Activated CD4-positive, CD25-positive, alpha-beta regulatory T cell treated with anti-CD3 and anti-CD28 coated beads, Interleukin-2, amount 50 U/mL, for 16 hours (primary cell): ENCODE measurements at regions not wholly inside any gene's neighbourhood (a gene's known extent, or its start where the extent isn't known, plus 50 kb on each side); places are given as distances from the start of the nearest gene placed in this dataset.

Experiments
- DNase-seq: peaks from one replicate; pipeline ENCODE4 v3.0.0-alpha.2; 2020; ENCODE audit warnings: low read depth, low spot score

- DNase-seq, result no peak
Measured at GRCh38 chrX:38989076-38989475, 187.8 kb downstream of the MID1IP1 start.

DNA sequence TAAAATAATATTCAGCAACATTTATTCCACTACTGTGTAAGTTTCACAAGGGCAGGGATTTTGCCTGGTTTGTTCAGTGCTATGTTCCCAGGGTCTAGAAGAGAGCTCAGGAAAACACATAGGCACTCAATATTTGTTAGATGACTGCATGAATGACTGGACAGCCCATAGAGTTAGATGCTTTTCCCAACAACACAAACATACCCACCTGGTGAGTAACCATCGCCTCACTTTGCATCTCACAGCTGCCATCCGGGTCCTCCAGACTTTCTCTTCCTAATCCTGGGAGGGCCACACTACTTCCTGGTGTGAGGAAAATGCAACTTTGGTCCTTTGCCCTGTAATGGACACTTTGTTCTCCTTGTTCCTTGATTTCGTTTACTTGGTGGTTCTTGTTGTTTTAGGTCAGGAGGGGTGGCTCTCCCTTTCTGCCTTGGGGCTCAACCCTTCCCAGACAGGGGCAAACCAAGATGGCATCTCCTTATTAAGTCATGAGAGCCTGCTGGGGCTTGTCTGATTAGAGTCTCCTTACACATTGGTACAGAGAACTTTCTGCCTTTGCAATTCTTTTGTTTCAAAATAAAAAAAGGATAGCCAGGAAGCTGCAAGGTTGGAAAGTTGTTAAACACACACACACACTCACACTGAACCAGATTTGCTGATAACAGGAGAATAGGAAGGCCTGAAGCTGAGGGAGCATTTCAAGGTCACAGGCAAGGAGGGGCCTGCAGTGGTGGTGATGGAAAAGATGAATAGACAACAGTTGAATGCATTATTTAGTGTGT is 190.6 kb downstream of the MID1IP1 start:
- no peak for DNase-seq

GRCh38 chrX:38992441-38993096 is 191.3 kb downstream of the MID1IP1 start:
- no peak for DNase-seq

DNA sequence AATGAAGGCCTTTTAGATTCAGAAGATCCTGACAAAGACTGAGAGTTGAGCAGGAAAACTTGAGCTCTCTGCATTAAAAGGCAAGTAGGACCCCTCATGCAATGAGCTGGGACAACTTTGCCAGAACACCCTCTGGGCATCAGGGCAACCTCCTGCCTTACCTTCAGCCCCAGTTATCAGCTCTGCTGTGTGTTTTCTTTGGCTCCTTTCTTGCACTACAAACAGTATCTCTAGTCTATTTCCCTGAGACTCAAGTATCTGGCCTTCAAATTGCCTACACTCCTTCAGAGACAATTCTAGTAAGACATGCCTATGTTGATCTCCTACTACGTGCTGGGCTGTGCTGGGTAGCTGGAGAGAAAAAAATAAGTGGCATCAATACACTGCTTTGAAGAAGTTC is 192.2 kb downstream of the MID1IP1 start:
- DNase-seq, result no peak

DNA sequence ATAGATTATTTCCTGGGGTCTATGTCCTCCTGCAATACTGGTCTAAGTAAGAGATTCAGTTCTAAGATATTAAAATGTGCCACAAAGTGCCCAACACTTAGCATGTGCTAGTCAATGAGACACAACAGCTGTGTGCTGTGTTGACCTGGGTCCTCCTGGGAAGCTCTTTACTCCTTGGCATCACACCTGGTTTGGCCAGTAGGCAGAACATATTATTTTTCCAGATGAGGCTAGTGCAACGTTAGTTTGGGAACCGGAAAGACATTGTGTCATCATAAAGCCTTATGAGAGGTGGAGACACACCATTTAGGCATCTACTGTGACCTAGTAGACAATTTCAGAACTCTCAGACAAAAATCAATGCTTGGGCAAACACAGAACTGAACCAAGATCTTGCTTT is 197.8 kb downstream of the MID1IP1 start:
- no peak for DNase-seq

DNA sequence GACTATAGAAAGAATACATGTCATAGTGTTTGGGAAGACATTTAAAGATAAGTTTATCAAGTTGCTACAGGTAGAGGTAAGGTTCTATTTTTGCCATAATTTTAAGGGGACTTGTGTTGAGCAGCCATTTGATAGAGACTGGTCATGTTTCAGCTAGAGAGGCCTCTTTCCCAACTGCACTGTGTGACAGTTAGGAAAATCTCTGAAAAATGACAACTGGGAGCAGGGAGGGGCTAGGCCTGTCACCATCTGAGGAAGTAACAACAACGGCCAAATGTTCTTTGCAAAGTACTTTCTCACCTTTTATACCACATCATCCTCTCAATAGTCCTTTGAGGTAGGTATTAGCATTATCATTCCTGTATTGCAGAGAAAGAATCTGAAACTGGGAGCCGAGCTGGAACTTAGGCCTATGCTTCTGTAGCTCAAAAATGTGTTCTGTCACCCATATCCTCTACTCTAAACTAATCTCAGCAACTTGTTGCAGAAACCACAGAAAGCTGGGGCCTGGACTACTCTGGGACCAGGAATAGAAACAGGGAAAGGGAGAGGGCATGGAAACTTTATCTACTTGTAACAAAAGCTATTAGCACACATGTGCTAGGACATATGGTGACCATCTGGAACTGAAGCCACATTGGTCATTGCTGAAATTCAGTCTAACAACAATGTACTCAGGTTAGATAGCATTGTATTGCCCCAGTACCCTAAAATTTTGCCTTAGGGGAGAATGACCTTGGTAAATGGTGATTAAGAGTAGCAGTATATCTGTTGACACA is 198.9 kb downstream of the MID1IP1 start:
- no peak for DNase-seq

DNA sequence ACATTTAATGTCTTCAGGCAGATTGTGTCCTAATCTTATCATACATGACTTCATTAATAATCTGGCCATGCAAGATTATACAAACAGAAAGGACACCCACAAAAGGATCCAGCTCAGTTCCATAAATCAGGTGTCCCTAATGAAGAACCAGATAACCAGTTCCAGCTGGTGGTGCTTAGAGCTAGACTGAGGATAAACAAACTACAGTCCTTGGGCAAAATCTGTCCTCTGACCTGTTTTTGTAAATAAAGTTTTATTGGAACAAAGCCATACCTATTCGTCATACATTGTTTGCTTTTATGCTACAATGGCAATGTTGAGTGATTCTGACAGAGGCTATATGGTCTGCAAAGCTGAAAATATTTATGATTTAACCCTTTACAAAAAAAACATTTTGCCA is 199.5 kb downstream of the MID1IP1 start:
- DNase-seq, result no peak

GRCh38 chrX:39002466-39002865 is 201.2 kb downstream of the MID1IP1 start:
- DNase-seq, result no peak

DNA sequence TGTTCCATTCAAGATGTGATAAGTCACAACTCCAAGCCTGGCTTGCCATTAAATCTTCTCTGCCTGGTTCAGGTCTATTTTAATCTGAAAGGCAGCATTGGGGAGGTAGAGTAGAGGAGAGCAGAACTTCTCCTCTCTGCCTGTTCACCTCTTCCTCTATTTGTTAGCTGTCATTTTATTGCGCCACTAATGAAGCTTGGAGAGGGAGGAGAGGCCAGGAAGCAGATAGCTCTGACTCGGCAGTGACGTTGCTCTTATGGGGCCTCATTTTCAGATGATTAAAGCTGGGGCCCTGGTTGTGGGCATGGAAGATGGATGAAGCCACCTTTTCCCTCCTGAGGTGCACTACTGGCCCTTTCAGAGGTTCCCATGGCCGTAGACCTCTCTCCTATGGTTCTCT is 207.3 kb downstream of the MID1IP1 start:
- no peak for DNase-seq

GRCh38 chrX:39011454-39012221 is 210.4 kb downstream of the MID1IP1 start:
- no peak for DNase-seq

- DNase-seq, result no peak
Measured at GRCh38 chrX:39012621-39013111, 211.4 kb downstream of the MID1IP1 start.

DNA sequence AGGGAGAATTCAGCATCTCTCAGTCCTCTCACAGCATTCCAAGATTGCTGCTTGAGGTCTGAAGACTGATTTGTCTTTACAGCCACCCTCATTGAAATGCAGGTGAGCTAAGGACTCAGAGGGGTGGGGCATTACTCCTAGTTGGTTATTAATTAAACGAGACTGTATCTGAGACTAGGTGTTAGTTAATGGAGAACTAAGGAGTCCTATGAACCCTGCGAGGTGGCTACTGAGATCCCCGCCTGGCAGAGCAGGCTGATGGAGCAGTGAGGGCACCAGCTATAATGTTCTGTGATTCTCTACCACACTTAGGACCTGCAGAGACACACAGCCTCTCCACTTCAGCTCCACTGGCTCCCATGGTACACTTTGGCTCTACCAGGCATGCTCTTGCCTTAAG is 215.3 kb downstream of the MID1IP1 start:
- no peak for DNase-seq

- no peak for DNase-seq
Measured at GRCh38 chrX:39017077-39017476, 215.8 kb downstream of the MID1IP1 start.

- no peak for DNase-seq
Measured at GRCh38 chrX:39017716-39018115, 216.5 kb downstream of the MID1IP1 start.

- DNase-seq, result no peak
Measured at GRCh38 chrX:39018541-39018940, 217.3 kb downstream of the MID1IP1 start.

DNA sequence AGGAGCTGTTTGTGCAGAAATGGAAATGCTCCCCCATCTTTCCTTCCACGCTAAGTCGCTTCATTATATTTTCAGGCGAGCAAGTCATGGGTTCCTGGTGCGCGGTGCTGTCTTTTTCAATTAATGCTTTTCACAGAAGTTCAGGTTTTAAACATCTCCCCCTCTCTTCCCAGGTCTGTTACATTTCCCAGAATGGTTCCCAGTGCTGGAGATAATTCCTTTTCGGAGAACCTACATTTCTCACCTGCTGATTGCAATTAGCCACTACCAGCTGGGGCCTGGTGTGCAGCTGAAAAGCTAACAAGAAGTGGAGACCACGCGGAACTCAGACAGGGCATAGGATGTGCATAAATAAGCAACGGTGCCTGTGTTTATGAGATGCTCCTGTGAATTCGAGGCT is 217.8 kb downstream of the MID1IP1 start:
- no peak for DNase-seq

DNA sequence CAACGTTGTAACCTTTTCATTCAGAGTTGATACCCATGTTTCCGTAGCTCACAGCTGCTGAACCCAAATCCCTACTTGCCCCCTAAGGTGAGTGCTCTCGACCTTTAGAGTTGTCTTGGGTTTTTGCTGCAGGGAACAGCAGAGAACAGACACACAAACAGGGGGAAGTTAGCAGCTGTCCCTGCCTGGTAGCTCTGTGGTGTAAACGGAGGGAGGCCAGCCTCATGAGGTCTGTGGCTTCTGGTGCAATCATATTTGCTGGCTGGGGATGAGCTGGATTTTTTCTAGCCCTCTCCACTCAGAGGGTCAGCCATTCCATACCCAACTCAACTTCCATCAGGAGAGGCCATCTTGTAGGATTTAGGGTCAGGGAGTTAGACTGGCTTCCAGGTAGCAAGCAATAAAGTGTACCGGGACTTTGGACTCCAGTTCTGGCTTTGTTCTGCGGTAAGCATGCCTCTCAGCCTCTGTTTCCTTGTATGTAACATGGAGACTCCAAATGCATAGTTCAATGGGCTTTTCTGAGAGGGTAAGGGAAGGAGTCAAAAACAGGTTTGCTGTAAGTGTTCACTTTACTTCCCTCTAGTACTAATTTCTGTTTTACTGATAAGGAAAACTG is 218.9 kb downstream of the MID1IP1 start:
- DNase-seq, result no peak

GRCh38 chrX:39022106-39022505 is 220.8 kb downstream of the MID1IP1 start:
- no peak for DNase-seq

GRCh38 chrX:39029221-39029620 is 228.0 kb downstream of the MID1IP1 start:
- DNase-seq, result no peak

GRCh38 chrX:39030636-39031035 is 229.4 kb downstream of the MID1IP1 start:
- no peak for DNase-seq

GRCh38 chrX:39039890-39040289 is 238.6 kb downstream of the MID1IP1 start:
- no peak for DNase-seq
